ENCODE measurements at regions not wholly inside any gene's neighbourhood (a gene's known extent, or its start where the extent isn't known, plus 50 kb on each side); places are given as distances from the start of the nearest gene placed in this dataset.

GRCh38 chr2:191740759-191741158 is 62.8 kb downstream of the NABP1 start:
- TF ChIP-seq CTCF (IDR thresholded peaks at IDR 0.05) (no peak), POLR2A (IDR thresholded peaks at IDR 0.05) (no peak), EP300 (IDR thresholded peaks at IDR 0.05) (no peak)
